Prostate gland (tissue), 2 donors: ENCODE measurements at regions not wholly inside any gene's neighbourhood (a gene's known extent, or its start where the extent isn't known, plus 50 kb on each side); places are given as distances from the start of the nearest gene placed in this dataset.

Source experiments
- CTCF ChIP-seq, 4 experiments: fragments of 200-600 bp in 2 of 4; fragments of 450-650 bp in 2 of 4; sonication (generic) in 2 of 4; IDR thresholded peaks; 1 replicate in 3 of 4; 2 replicates in 1 of 4; pipeline ENCODE4 v1.5.1; 2016 to 2019; ENCODE audit warnings: antibody characterized with exemption in 4 of 4, mild to moderate bottlenecking in 2 of 4, moderate library complexity in 2 of 4
- POLR2AphosphoS5 ChIP-seq: sonication (generic); formaldehyde crosslinking; IDR thresholded peaks from one replicate; pipeline ENCODE4 v1.6.1; 2017; ENCODE audit warnings: antibody characterized with exemption

GRCh38 chr15:62360332-62361097, 195.4 kb upstream of the C2CD4B start:
- TF ChIP-seq CTCF (IDR thresholded peaks at IDR 0.05), result no peak
- TF ChIP-seq POLR2AphosphoS5, result no peak
